T-cell (primary cell): ENCODE measurements at regions not wholly inside any gene's neighbourhood (a gene's known extent, or its start where the extent isn't known, plus 50 kb on each side); places are given as distances from the start of the nearest gene placed in this dataset.

Experiments
- ATAC-seq, 4 experiments: fragments of 200-7000 bp in 3 of 4; fragments of 150-1000 bp in 1 of 4; cut with Tn5 transposase; replicated peaks in 1 of 4; 1 replicate in 3 of 4; 2 replicates in 1 of 4; pipeline ENCODE4 v1.10.0; 2021; ENCODE audit warnings: moderate library complexity in 3 of 4, mild to moderate bottlenecking in 2 of 4, moderate number of reproducible peaks in 1 of 4
- CTCF ChIA-PET, 2 donors: fragments of 300-600 bp; sonication (Branson Sonifier 250); formaldehyde crosslinking; loops; one replicate each; lab custom pipeline; 2022; ENCODE audit warnings: antibody characterized with exemption in 2 of 2; lab: Charles Lee
- POLR2A ChIA-PET, 2 donors: fragments of 300-600 bp; sonication (Branson Sonifier 250); formaldehyde crosslinking; loops; one replicate each; lab custom pipeline; 2022; ENCODE audit warnings: antibody characterized with exemption in 2 of 2; lab: Charles Lee
- DNase-seq, 35 experiments: peaks; one replicate each; pipeline versions ENCODE4 v3.0.0 to v3.0.0-alpha.2; 2013 to 2023
- H3K27ac ChIP-seq: one replicate; pipeline ENCODE4 v1.5.1; 2013; ENCODE audit warnings: low read length
- H3K27me3 ChIP-seq, 2 experiments: replicated peaks in 1 of 2; 1 replicate in 1 of 2; 2 replicates in 1 of 2; pipeline versions ENCODE4 v1.6.1 to v1.7.0; 2013; ENCODE audit warnings: low read length in 1 of 2, mixed read lengths in 1 of 2; ENCODE audit not compliant: control insufficient read depth in 2 of 2, insufficient read depth in 2 of 2; ENCODE audit errors: extremely low read depth in 1 of 2
- H3K36me3 ChIP-seq, 2 donors: 1 replicate in 1 of 2; 2 replicates in 1 of 2; pipeline versions ENCODE4 v1.6.1 to v1.7.0; 2013; ENCODE audit warnings: low read length in 1 of 2; ENCODE audit not compliant: control insufficient read depth in 2 of 2, insufficient read depth in 1 of 2; ENCODE audit errors: extremely low read depth in 1 of 2
- H3K4me1 ChIP-seq, 2 experiments: 1 replicate in 1 of 2; 2 replicates in 1 of 2; pipeline versions ENCODE4 v1.6.1 to v1.7.0; 2013; ENCODE audit warnings: low read length in 2 of 2, mixed read lengths in 1 of 2; ENCODE audit not compliant: insufficient read depth in 2 of 2, control insufficient read depth in 1 of 2; ENCODE audit errors: extremely low read depth in 1 of 2
- H3K4me3 ChIP-seq, 2 donors: 1 replicate in 1 of 2; 2 replicates in 1 of 2; pipeline versions ENCODE4 v1.5.1 to v1.7.0; 2013; ENCODE audit warnings: mild to moderate bottlenecking in 2 of 2, low read length in 1 of 2, moderate library complexity in 1 of 2; ENCODE audit not compliant: control insufficient read depth in 1 of 2; ENCODE audit errors: extremely low read depth in 1 of 2
- H3K9me3 ChIP-seq: 2 replicates; pipeline ENCODE4 v1.7.0; 2013
- H3K27ac Mint-ChIP-seq, 2 donors: one replicate each; pipeline ENCODE4 v1.8.0; 2020 to 2021; ENCODE audit warnings: mild to moderate bottlenecking in 2 of 2, mixed read lengths in 2 of 2
- H3K27me3 Mint-ChIP-seq, 2 donors: one replicate each; pipeline ENCODE4 v1.8.0; 2021 to 2022; ENCODE audit warnings: mixed read lengths in 2 of 2
- H3K36me3 Mint-ChIP-seq: one replicate; pipeline ENCODE4 v1.8.0; 2021; ENCODE audit warnings: mixed read lengths
- H3K4me1 Mint-ChIP-seq, 3 donors: one replicate each; pipeline ENCODE4 v1.8.0; 2020 to 2022; ENCODE audit warnings: mixed read lengths in 3 of 3, mild to moderate bottlenecking in 1 of 3
- H3K4me3 Mint-ChIP-seq, 3 donors: one replicate each; pipeline ENCODE4 v1.8.0; 2020 to 2022; ENCODE audit warnings: mild to moderate bottlenecking in 3 of 3, mixed read lengths in 3 of 3, moderate library complexity in 3 of 3
- H3K9me3 Mint-ChIP-seq, 3 donors: one replicate each; pipeline ENCODE4 v1.8.0; 2020 to 2022; ENCODE audit warnings: mixed read lengths in 3 of 3
- WGBS: methylation state at CpG from one replicate; pipeline ENCODE4 v1.1.5; 2013; ENCODE audit warnings: missing lambda C conversion rate; ENCODE audit not compliant: insufficient coverage; 5-methylcytosine and 5-hydroxymethylcytosine counted together

DNA sequence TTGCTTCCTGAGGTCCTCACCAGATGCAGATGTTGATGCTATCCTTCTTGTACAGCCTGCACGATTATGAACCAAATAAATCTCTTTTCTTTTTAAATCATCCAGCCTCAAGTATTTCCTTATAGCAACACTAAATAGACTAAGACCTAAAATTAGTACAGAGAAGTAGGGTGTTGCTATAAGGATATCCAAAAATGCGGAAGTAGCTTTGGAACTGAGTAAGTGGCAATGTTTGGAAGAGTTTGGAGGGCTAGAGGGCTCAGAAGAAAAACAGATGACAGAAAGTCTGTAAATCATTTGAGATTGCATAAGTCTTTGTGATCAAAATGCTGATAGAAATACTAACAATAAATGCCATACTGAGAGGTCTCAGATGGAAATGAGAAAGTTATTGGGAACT lies 894.9 kb downstream of the DIPK2A start:
- peaks cover 2 to 17% (median 13%) of the 10 kb centered on the region in 3 donors for H3K9me3 Mint-ChIP-seq
- no peak overlapping the region for H3K4me3 ChIP-seq
- H3K36me3 Mint-ChIP-seq, result no peaks in the 10 kb centered on the region
- no peak for DNase-seq
- no peak for ATAC-seq
- H3K27me3 ChIP-seq, result no peaks in the 10 kb centered on the region
- no peak overlapping the region for H3K27ac ChIP-seq
- H3K4me1 Mint-ChIP-seq, result no peaks in the 10 kb centered on the region
- no peaks in the 10 kb centered on the region for H3K27me3 Mint-ChIP-seq
- H3K4me1 ChIP-seq, result no peaks in the 10 kb centered on the region
- H3K9me3 ChIP-seq, result no peaks in the 10 kb centered on the region
- WGBS, result no CpG with 5 or more reads among the region's 2 CpGs
- H3K27ac Mint-ChIP-seq, result no peak overlapping the region
- H3K36me3 ChIP-seq, result no peaks in the 10 kb centered on the region
- H3K4me3 Mint-ChIP-seq, result no peak overlapping the region
- ChIA-PET POLR2A (no interaction called here), CTCF (no interaction called here)

DNA sequence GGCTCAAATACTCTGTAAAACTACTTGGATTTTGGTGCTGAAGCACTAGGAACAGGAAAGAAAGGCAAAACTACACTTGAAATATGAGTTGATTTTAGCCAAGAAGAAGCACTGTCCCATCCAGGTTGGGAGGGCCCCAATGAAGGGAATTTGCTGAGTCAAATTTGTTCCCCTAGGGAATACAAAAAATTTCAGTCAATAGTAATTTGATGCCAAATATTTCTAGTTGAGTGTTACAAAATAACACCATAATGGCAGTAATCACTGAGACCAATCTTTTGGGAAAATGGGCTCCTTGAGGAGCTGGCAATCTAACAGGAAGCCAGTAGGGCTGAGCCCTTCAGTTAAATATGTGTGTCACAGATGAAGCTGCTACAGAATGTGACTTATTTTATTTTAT lies 896.9 kb downstream of the DIPK2A start:
- DNase-seq, result no peak
- H3K27ac ChIP-seq, result no peak overlapping the region
- CTCF ChIA-PET, result no interaction called here

DNA sequence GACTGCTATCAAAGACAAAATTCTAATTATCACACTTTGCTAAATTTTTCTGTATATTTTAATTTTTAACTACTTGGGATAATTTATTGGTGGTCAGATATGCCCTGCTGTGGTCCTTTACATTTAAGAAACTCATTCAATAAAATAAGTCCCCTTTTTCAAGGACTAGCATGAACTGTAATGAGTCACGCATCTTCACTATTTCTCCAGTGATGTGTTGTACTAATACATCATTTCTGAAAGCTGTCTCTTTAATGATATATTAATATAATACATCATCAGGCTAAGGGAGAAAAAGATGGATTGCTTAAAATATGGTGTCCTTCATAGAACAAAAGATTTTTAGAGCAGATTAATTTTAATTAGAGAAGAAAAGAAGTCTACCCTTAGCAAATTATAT lies 901.4 kb downstream of the DIPK2A start:
- Histone ChIP-seq H3K36me3 (no peaks in the 10 kb centered on the region), H3K4me3 (no peak overlapping the region), H3K4me1 (no peaks in the 10 kb centered on the region), H3K27me3 (no peaks in the 10 kb centered on the region), H3K27ac (no peak overlapping the region), H3K9me3 (no peaks in the 10 kb centered on the region)
- Mint-ChIP-seq H3K4me1 (no peaks in the 10 kb centered on the region), H3K36me3 (no peaks in the 10 kb centered on the region), H3K4me3 (no peak overlapping the region), H3K9me3 (peaks cover 0 to 11% (median 8%) of the 10 kb centered on the region in 3 donors), H3K27me3 (no peaks in the 10 kb centered on the region), H3K27ac (no peak overlapping the region)
- CTCF ChIA-PET, result no interaction called here
- DNase-seq, result no peak
- ATAC-seq, result no peak
- POLR2A ChIA-PET, result no interaction called here
- no CpG with 5 or more reads among the region's 1 CpG for WGBS

More for the DNA sequence above, 896.9 kb downstream of the DIPK2A start:
- Mint-ChIP-seq H3K4me1 (no peaks in the 10 kb centered on the region), H3K4me3 (no peak overlapping the region), H3K9me3 (peaks cover 2 to 17% (median 13%) of the 10 kb centered on the region in 3 donors), H3K27me3 (no peaks in the 10 kb centered on the region), H3K27ac (no peak overlapping the region), H3K36me3 (no peaks in the 10 kb centered on the region)
- no peaks in the 10 kb centered on the region for H3K4me1 ChIP-seq
- H3K36me3 ChIP-seq, result no peaks in the 10 kb centered on the region
- no peaks in the 10 kb centered on the region for H3K27me3 ChIP-seq
- ATAC-seq, result no peak
- POLR2A ChIA-PET, result no interaction called here
- no peak overlapping the region for H3K4me3 ChIP-seq
- H3K9me3 ChIP-seq, result no peaks in the 10 kb centered on the region

- no peak overlapping the region for H3K4me3 ChIP-seq
- H3K27me3 ChIP-seq, result no peaks in the 10 kb centered on the region
- no peaks in the 10 kb centered on the region for H3K4me1 ChIP-seq
- Mint-ChIP-seq H3K4me1 (no peaks in the 10 kb centered on the region), H3K27me3 (no peaks in the 10 kb centered on the region), H3K27ac (no peak overlapping the region), H3K36me3 (no peaks in the 10 kb centered on the region), H3K9me3 (peaks cover 0 to 2% (median 0%) of the 10 kb centered on the region in 3 donors), H3K4me3 (no peak overlapping the region)
- H3K36me3 ChIP-seq, result no peaks in the 10 kb centered on the region
- ATAC-seq (no peak), DNase-seq (no peak)
- CTCF ChIA-PET, result no interaction called here
- no peak overlapping the region for H3K27ac ChIP-seq
- POLR2A ChIA-PET, result no interaction called here
- no peaks in the 10 kb centered on the region for H3K9me3 ChIP-seq
These were observed 903.6 kb downstream of the DIPK2A start for GRCh38 chr3:144875211-144875610.

DNA sequence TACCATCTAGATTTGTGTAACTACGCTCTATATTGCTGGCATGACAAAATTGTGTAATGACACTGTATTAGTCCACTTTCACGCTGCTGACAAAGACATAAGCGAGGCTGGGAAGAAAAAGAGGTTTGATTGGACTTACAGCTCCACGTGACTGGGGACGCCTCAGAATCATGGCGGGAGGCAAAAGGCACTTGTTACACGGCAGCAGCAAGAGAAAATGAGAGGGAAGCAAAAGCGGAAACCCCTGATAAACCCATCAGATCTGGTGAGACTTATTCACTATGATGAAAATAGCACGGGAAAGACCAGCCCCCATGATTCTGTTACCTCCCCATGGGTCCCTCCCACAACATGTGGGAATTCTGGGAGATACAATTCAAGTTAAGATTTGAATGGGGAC lies 905.7 kb downstream of the DIPK2A start:
- no peak overlapping the region for H3K27ac ChIP-seq
- no peak overlapping the region for H3K27ac Mint-ChIP-seq
- POLR2A ChIA-PET, result no interaction called here
- H3K4me3 ChIP-seq, result no peak overlapping the region
- H3K27me3 ChIP-seq, result no peaks in the 10 kb centered on the region
- WGBS, result 81% methylated on average over 8 of the region's 9 CpGs
- H3K4me1 ChIP-seq, result no peaks in the 10 kb centered on the region
- CTCF ChIA-PET, result no interaction called here
- no peaks in the 10 kb centered on the region for H3K27me3 Mint-ChIP-seq
- no peak for ATAC-seq
- no peaks in the 10 kb centered on the region for H3K9me3 ChIP-seq
- H3K36me3 ChIP-seq, result no peaks in the 10 kb centered on the region
- no peaks in the 10 kb centered on the region for H3K9me3 Mint-ChIP-seq
- H3K36me3 Mint-ChIP-seq, result no peaks in the 10 kb centered on the region
- H3K4me1 Mint-ChIP-seq, result no peaks in the 10 kb centered on the region
- DNase-seq, result no peak
- H3K4me3 Mint-ChIP-seq, result no peak overlapping the region

GRCh38 chr3:144879701-144880100 lies 908.1 kb downstream of the DIPK2A start:
- DNase-seq, result no peak
- ChIA-PET POLR2A (no interaction called here), CTCF (no interaction called here)
- Histone ChIP-seq H3K4me1 (no peaks in the 10 kb centered on the region), H3K27ac (no peak overlapping the region), H3K36me3 (no peaks in the 10 kb centered on the region), H3K4me3 (no peak overlapping the region), H3K9me3 (no peaks in the 10 kb centered on the region), H3K27me3 (no peaks in the 10 kb centered on the region)
- no peaks in the 10 kb centered on the region for H3K27me3 Mint-ChIP-seq
- H3K36me3 Mint-ChIP-seq, result no peaks in the 10 kb centered on the region
- no peak for ATAC-seq
- no peak overlapping the region for H3K4me3 Mint-ChIP-seq
- H3K9me3 Mint-ChIP-seq, result no peaks in the 10 kb centered on the region
- no peaks in the 10 kb centered on the region for H3K4me1 Mint-ChIP-seq
- no peak overlapping the region for H3K27ac Mint-ChIP-seq
- WGBS, result no CpG with 5 or more reads among the region's 3 CpGs

DNA sequence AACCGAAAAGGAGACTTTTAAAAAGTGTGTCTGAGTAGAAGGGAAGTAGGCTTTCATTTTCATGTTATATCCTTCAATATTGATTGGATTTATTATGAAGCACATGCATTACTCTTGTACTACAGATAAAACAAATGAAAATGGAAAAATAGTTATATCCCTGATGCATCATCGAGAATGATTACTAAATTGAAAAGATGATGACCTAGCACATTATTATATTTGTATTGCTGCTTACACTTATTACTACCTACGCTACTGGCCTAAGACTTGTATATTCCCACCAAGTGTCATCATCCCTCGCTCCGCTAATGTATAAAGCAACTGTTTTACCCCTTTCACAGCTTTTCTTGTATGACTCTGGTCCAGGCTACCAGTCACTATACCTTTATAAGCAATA lies 922.4 kb downstream of the DIPK2A start:
- Mint-ChIP-seq H3K4me1 (no peaks in the 10 kb centered on the region), H3K27me3 (no peaks in the 10 kb centered on the region), H3K9me3 (peaks cover 0 to 4% (median 2%) of the 10 kb centered on the region in 3 donors), H3K36me3 (no peaks in the 10 kb centered on the region), H3K4me3 (no peak overlapping the region), H3K27ac (no peak overlapping the region)
- Histone ChIP-seq H3K27ac (no peak overlapping the region), H3K36me3 (no peaks in the 10 kb centered on the region), H3K4me3 (no peak overlapping the region), H3K4me1 (no peaks in the 10 kb centered on the region), H3K27me3 (no peaks in the 10 kb centered on the region), H3K9me3 (no peaks in the 10 kb centered on the region)
- no peak for DNase-seq
- ChIA-PET CTCF (interaction anchor here in 1 of 2 donors (0.5 kb wide), 1 partner anchor 79 kb away, joined by 3 read pairs; no protein-coding TSS in a partner anchor), POLR2A (no interaction called here)
- no peak for ATAC-seq
- WGBS, result 80% methylated on average over 3 of the region's 5 CpGs
